OCI-LY7 (cell line): ENCODE measurements at regions not wholly inside any gene's neighbourhood (a gene's known extent, or its start where the extent isn't known, plus 50 kb on each side); places are given as distances from the start of the nearest gene placed in this dataset.

Experiments
- BruUV-seq: library from RNA; stranded (reverse); fragments of 400-500 nt; replicated peaks from 2 replicates; lab custom pipeline; 2021; lab: Mats Ljungman, UMichigan
- CTCF ChIA-PET: fragments of 300-600 bp; sonication (Branson Sonifier 250); formaldehyde crosslinking; loops from one replicate; lab custom pipeline; 2022; ENCODE audit warnings: antibody characterized with exemption; ENCODE audit not compliant: unreplicated experiment; lab: Charles Lee
- POLR2A ChIA-PET: fragments of 300-600 bp; sonication (Branson Sonifier 250); formaldehyde crosslinking; loops from one replicate; lab custom pipeline; 2022; ENCODE audit warnings: antibody characterized with exemption; lab: Charles Lee
- DNase-seq: peaks from one replicate; pipeline ENCODE4 v3.0.0-alpha.2; 2015; ENCODE audit warnings: low spot score
- H2AFZ ChIP-seq: fragments of 200-600 bp; sonication (generic), shearing (Covaris generic); 2 replicates; pipeline ENCODE4 v1.6.1; 2014; ENCODE audit warnings: mild to moderate bottlenecking, antibody characterized with exemption, low read length, moderate library complexity
- H3K27ac ChIP-seq: fragments of 200-600 bp; sonication (generic); 2 replicates; pipeline ENCODE4 v1.5.1; 2014; ENCODE audit warnings: mixed run types, low read depth, mild to moderate bottlenecking, moderate library complexity, low read length, inconsistent platforms; ENCODE audit not compliant: poor library complexity, severe bottlenecking
- H3K36me3 ChIP-seq: fragments of 200-600 bp; sonication (generic); 2 replicates; pipeline ENCODE4 v1.6.1; 2014; ENCODE audit warnings: mild to moderate bottlenecking, antibody characterized with exemption, low read length, moderate library complexity, mixed read lengths; ENCODE audit not compliant: insufficient read depth
- H3K4me1 ChIP-seq: fragments of 200-600 bp; sonication (generic); 2 replicates; pipeline ENCODE4 v1.5.1; 2014; ENCODE audit warnings: mild to moderate bottlenecking, low read length; ENCODE audit not compliant: insufficient read depth, poor library complexity, severe bottlenecking
- H3K4me2 ChIP-seq: fragments of 200-600 bp; sonication (generic); 2 replicates; pipeline ENCODE4 v1.6.1; 2014; ENCODE audit warnings: mild to moderate bottlenecking, low read length
- H3K4me3 ChIP-seq: fragments of 200-600 bp; sonication (generic); 2 replicates; pipeline ENCODE4 v1.5.1; 2014; ENCODE audit warnings: mild to moderate bottlenecking, low read depth, low read length; ENCODE audit not compliant: poor library complexity, severe bottlenecking
- H3K79me2 ChIP-seq: fragments of 200-600 bp; sonication (generic); 2 replicates; pipeline ENCODE4 v1.6.1; 2016; ENCODE audit warnings: low read depth, mild to moderate bottlenecking, low read length, moderate library complexity, mixed read lengths; ENCODE audit not compliant: insufficient read depth
- H3K9me2 ChIP-seq: fragments of 200-600 bp; sonication (generic); 2 replicates; pipeline ENCODE4 v1.6.1; 2016; ENCODE audit warnings: mild to moderate bottlenecking, low read length, mixed read lengths; ENCODE audit not compliant: insufficient read depth
- H3K9me3 ChIP-seq: fragments of 200-600 bp; sonication (generic); 2 replicates; pipeline ENCODE4 v1.6.1; 2014; ENCODE audit warnings: mild to moderate bottlenecking, mixed run types, low read length, mixed read lengths
- H4K20me1 ChIP-seq: fragments of 200-600 bp; sonication (generic); 2 replicates; pipeline ENCODE4 v1.6.1; 2014; ENCODE audit warnings: mild to moderate bottlenecking, antibody characterized with exemption, low read length, moderate library complexity, mixed read lengths; ENCODE audit not compliant: insufficient read depth
- EZH2phosphoT487 ChIP-seq: fragments of 200-600 bp; sonication (generic); IDR thresholded peaks from 2 replicates; pipeline ENCODE4 v1.6.1; 2018; ENCODE audit warnings: low read depth, borderline replicate concordance, mild to moderate bottlenecking, mixed run types, antibody characterized with exemption, low read length, moderate library complexity, mixed read lengths
- intact Hi-C: fragments of 100-400 bp; cut with micrococcal nuclease; formaldehyde crosslinking; loops from one replicate; pipeline ENCODE4 v1.10.0; 2022; ENCODE audit not compliant: unreplicated experiment
- TF ChIP-seq, protein P1 (sequence below): fragments of 200-600 bp; sonication (generic); conservative IDR thresholded peaks from 2 replicates; pipeline ENCODE4 v1.5.1; 2014; ENCODE audit warnings: mild to moderate bottlenecking, antibody characterized with exemption, low read length, moderate library complexity, mixed read lengths

- Histone ChIP-seq H3K9me3 (no peaks in the 10 kb centered on the region), H3K4me3 (no peak overlapping the region), H2AFZ (no peak overlapping the region), H4K20me1 (no peaks in the 10 kb centered on the region), H3K4me2 (no peak overlapping the region), H3K27ac (no peak overlapping the region), H3K9me2 (no peaks in the 10 kb centered on the region), H3K4me1 (no peaks in the 10 kb centered on the region), H3K79me2 (no peaks in the 10 kb centered on the region), H3K36me3 (no peaks in the 10 kb centered on the region)
- CTCF ChIA-PET, result no interaction called here
- intact Hi-C loops, result no loop called here
- POLR2A ChIA-PET, result interaction anchor here (0.9 kb wide), 1 partner anchor 18 kb away, joined by 3 read pairs; no protein-coding TSS in a partner anchor
- no TSS peak for BruUV-seq
- no peak for DNase-seq
- TF ChIP-seq, protein P1, sequence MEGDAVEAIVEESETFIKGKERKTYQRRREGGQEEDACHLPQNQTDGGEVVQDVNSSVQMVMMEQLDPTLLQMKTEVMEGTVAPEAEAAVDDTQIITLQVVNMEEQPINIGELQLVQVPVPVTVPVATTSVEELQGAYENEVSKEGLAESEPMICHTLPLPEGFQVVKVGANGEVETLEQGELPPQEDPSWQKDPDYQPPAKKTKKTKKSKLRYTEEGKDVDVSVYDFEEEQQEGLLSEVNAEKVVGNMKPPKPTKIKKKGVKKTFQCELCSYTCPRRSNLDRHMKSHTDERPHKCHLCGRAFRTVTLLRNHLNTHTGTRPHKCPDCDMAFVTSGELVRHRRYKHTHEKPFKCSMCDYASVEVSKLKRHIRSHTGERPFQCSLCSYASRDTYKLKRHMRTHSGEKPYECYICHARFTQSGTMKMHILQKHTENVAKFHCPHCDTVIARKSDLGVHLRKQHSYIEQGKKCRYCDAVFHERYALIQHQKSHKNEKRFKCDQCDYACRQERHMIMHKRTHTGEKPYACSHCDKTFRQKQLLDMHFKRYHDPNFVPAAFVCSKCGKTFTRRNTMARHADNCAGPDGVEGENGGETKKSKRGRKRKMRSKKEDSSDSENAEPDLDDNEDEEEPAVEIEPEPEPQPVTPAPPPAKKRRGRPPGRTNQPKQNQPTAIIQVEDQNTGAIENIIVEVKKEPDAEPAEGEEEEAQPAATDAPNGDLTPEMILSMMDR, result no peak
- TF ChIP-seq EZH2phosphoT487, result no peak
Measured at GRCh38 chr22:35138521-35138920, 72.6 kb downstream of the ISX start.

DNA sequence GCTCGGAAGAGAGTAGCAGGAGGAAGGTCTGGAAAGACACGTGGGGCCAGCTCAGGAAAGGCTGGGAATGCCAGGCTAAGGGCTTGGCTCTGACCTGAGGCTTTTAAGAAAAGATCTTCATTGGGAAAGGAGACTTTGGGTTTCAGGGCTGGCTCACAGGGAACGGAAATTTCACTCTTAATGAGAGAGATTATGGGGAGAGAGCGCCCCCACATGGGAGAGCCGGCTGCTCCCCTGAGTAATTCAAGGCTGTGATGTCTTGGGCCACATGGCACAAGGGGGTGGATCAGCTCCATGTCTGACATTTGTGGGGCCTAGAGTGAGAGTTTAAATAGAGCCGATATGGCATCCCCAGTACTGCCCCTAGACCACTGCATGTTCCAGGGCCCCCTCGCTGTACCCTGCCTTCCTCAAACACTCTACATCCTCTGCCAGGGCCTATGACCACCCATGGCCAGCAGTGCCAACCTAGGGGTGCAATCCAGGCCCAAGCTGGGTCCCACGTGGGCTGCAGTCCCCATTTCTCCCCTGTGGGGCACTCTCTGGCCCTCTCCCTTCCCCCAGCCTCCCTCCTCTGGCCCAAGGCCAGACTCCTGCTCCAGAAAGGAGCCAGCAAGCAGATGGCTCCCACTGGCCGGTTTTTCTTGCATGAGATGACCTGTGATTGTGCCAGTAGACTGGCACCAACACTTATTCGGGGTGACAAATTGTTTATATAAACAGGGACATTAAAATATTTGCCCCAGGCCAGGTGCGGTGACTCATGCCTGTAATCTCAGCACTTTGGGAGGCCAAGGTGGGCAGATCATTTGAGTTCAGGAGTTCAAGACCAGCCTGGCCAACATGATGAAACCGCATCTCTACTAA is 75.2 kb downstream of the ISX start:
- Histone ChIP-seq H2AFZ (no peak overlapping the region), H3K9me2 (no peaks in the 10 kb centered on the region), H3K4me1 (no peaks in the 10 kb centered on the region), H3K79me2 (no peaks in the 10 kb centered on the region), H3K4me3 (no peak overlapping the region), H4K20me1 (no peaks in the 10 kb centered on the region), H3K4me2 (no peak overlapping the region), H3K9me3 (no peaks in the 10 kb centered on the region), H3K27ac (no peak overlapping the region), H3K36me3 (no peaks in the 10 kb centered on the region)
- CTCF ChIA-PET, result interaction anchor here (0.5 kb wide), 1 partner anchor 21 kb away, joined by 3 read pairs; no protein-coding TSS in a partner anchor
- intact Hi-C loops, result no loop called here
- no peak for DNase-seq
- no peak for TF ChIP-seq EZH2phosphoT487
- TF ChIP-seq, protein P1, result peak; percentile 34
- POLR2A ChIA-PET, result interaction anchor here (0.7 kb wide), 1 partner anchor 32 kb away, joined by 5 read pairs; no protein-coding TSS in a partner anchor
- no TSS peak for BruUV-seq

GRCh38 chr22:35148381-35148780 is 82.4 kb downstream of the ISX start:
- no TSS peak for BruUV-seq
- DNase-seq, result no peak
- Histone ChIP-seq H3K4me3 (no peak overlapping the region), H4K20me1 (no peaks in the 10 kb centered on the region), H2AFZ (no peak overlapping the region), H3K79me2 (no peaks in the 10 kb centered on the region), H3K4me2 (no peak overlapping the region), H3K9me3 (no peaks in the 10 kb centered on the region), H3K27ac (no peak overlapping the region), H3K9me2 (no peaks in the 10 kb centered on the region), H3K4me1 (no peaks in the 10 kb centered on the region), H3K36me3 (no peaks in the 10 kb centered on the region)
- intact Hi-C loops, result no loop called here
- POLR2A ChIA-PET, result no interaction called here
- CTCF ChIA-PET, result no interaction called here
- TF ChIP-seq, protein P1, result no peak
- no peak for TF ChIP-seq EZH2phosphoT487
